Fibroblast of mammary gland (primary cell): ENCODE measurements at regions not wholly inside any gene's neighbourhood (a gene's known extent, or its start where the extent isn't known, plus 50 kb on each side); places are given as distances from the start of the nearest gene placed in this dataset.

Source experiments
- DNase-seq: peaks from one replicate; pipeline ENCODE4 v3.0.0-alpha.2; 2010; ENCODE audit warnings: low read depth
- H3K4me3 ChIP-seq: 2 replicates; pipeline ENCODE4 v1.5.1; 2011; ENCODE audit warnings: low read depth, mild to moderate bottlenecking, low read length, moderate library complexity; ENCODE audit not compliant: control insufficient read depth
- TF ChIP-seq, protein P1 (sequence below): conservative IDR thresholded peaks from 2 replicates; pipeline ENCODE4 v1.5.1; 2011; ENCODE audit warnings: low read depth, low read length, inconsistent platforms; ENCODE audit not compliant: control insufficient read depth, insufficient read depth

DNA sequence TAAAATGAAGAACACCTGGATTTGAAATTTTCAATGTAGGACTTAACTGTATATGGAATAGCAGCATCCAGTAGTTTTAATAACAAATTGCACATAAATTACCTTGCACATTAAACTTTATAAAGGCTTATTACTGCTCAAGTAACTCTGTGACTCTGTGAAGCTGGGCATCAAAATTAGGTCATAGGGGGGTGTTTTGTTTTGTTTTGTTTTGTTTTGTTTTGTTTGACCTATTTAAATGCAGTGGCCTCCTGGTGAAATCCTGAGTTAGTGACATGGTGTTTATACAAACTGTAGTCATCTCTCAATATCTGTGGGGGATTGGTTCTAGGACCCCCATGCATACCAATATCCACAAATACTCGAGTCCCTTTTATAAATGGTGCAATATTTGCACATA lies 51.9 kb upstream of the ADAD1 start:
- no peak for DNase-seq
- TF ChIP-seq, protein P1, sequence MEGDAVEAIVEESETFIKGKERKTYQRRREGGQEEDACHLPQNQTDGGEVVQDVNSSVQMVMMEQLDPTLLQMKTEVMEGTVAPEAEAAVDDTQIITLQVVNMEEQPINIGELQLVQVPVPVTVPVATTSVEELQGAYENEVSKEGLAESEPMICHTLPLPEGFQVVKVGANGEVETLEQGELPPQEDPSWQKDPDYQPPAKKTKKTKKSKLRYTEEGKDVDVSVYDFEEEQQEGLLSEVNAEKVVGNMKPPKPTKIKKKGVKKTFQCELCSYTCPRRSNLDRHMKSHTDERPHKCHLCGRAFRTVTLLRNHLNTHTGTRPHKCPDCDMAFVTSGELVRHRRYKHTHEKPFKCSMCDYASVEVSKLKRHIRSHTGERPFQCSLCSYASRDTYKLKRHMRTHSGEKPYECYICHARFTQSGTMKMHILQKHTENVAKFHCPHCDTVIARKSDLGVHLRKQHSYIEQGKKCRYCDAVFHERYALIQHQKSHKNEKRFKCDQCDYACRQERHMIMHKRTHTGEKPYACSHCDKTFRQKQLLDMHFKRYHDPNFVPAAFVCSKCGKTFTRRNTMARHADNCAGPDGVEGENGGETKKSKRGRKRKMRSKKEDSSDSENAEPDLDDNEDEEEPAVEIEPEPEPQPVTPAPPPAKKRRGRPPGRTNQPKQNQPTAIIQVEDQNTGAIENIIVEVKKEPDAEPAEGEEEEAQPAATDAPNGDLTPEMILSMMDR: no peak
- H3K4me3 ChIP-seq: no peak overlapping the region

- no peak for DNase-seq
- TF ChIP-seq, protein P1: no peak
- no peak overlapping the region for H3K4me3 ChIP-seq
Observed at GRCh38 chr4:122328893-122329292, 49.9 kb upstream of the ADAD1 start.
